Uterus (tissue), 2 donors: ENCODE measurements at regions not wholly inside any gene's neighbourhood (a gene's known extent, or its start where the extent isn't known, plus 50 kb on each side); places are given as distances from the start of the nearest gene placed in this dataset.

ENCODE experiments used
- CTCF ChIP-seq, 4 experiments: fragments of 200-600 bp in 2 of 4; fragments of 450-650 bp in 2 of 4; sonication (generic) in 2 of 4; IDR thresholded peaks; one replicate each; pipeline ENCODE4 v1.5.1; 2016 to 2019; ENCODE audit warnings: antibody characterized with exemption in 4 of 4, mild to moderate bottlenecking in 2 of 4, moderate library complexity in 1 of 4
- POLR2A ChIP-seq, 2 donors: fragments of 450-650 bp; IDR thresholded peaks; one replicate each; pipeline ENCODE4 v1.6.1; 2016; ENCODE audit warnings: antibody characterized with exemption in 2 of 2, mild to moderate bottlenecking in 1 of 2, moderate library complexity in 1 of 2

GRCh38 chr2:13227578-13227977, 510.8 kb downstream of the TRIB2 start:
- TF ChIP-seq CTCF (IDR thresholded peaks at IDR 0.05), result no peak
- no peak for TF ChIP-seq POLR2A (IDR thresholded peaks at IDR 0.05)
